ENCODE measurements at regions not wholly inside any gene's neighbourhood (a gene's known extent, or its start where the extent isn't known, plus 50 kb on each side); places are given as distances from the start of the nearest gene placed in this dataset.

DNA sequence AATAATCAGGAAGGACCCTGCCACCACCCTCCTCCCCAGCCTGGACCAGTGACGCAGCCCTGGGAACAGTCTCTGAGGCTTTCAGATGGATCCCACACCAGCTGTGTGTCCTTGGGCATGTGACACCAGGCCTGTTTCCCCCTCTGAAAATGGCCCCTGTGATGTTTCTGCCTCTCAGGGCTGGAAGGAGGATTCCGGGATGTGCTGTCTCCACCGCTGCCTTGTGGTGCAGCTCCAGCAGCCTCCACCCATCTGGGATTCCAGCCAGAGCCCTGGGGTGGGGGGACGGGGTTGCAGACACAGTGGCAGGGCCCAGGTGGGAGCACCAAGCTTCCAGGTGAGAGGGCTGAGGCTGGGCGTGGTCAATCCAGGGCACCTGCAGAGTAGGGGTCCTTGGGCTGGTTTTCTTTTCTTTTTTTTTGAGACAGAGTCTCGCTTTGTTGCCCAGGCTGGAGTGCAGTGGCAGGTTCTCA, 179.7 kb upstream of the IER5L start:
- Histone ChIP-seq H3K36me3 (no peaks in the 10 kb centered on the region), H3K27ac (no peak overlapping the region), H3K4me1 (peaks cover 5 to 11% (median 10%) of the 10 kb centered on the region in 4 donors), H3K4me3 (no peak overlapping the region), H3K9me3 (peaks cover 7 to 16% (median 15%) of the 10 kb centered on the region in 4 donors), H3K27me3 (no peaks in the 10 kb centered on the region)
- WGBS, 5 donors: 57 to 100% (median 77%) methylated on average over 1 to 6 of the region's 6 CpGs
- intact Hi-C loops (cut with DNase I; ENCODE audit: low total_unique reads): no loop called here
- TF ChIP-seq CTCF (IDR thresholded peaks at IDR 0.05) (no peak), POLR2AphosphoS5 (IDR thresholded peaks at IDR 0.05) (no peak), POLR2A (IDR thresholded peaks at IDR 0.05) (no peak)
- no peak for DNase-seq

DNA sequence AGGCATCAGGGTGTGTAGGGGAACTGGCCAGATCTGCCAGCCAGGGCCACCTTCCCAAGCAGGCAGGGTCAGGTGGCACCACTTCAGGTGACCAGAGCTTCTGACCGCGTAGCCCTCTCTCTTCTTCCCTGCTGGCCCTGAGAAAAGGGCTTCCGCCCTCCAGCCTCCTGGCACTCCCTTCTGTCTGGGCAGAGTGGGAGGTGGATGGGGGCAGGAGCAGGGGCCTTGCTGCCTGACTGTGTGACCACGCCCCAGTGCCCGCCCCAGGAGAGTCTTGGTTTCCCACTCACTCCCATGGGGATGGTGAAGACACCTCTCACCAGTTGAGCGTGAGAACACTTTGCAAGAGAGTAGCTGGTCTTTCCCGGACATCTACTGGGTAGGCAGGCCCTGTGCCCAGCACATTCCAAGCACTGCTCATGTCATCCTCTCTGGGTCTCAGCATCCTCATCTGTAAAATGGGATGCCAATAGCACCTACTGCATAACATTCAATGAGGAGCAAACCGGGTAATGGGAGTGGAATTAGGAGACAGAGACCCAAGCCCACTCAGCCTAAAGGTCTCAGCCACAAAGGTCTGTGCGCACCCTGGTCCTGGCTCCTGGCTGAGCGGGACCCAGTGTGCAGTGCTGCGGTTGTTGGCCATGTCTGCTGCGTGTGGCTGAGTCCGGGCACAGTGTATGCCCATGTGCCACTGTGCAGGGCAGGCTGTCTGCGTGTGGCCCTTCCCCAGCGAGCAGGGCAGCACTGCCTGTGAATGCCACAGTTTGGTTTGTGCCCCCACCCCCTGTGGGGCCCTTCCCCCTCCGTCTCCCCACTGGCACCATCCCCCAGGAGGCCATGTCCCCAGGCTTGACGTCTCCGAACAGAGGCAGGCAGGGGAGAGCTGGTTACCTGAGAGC, 179.1 kb upstream of the IER5L start:
- intact Hi-C loops (cut with DNase I; ENCODE audit: low total_unique reads): no loop called here
- no peak overlapping the region for H3K4me3 ChIP-seq
- 85 to 94% (median 87%) methylated on average over 13 to 18 of the region's 18 CpGs for WGBS, 5 donors
- H3K27ac ChIP-seq: no peak overlapping the region
- H3K27me3 ChIP-seq: peaks cover 0 to 4% (median 2%) of the 10 kb centered on the region in 3 donors
- no peak for DNase-seq
- no peaks in the 10 kb centered on the region for H3K36me3 ChIP-seq
- peaks cover 7 to 16% (median 15%) of the 10 kb centered on the region in 4 donors for H3K9me3 ChIP-seq
- no peak for TF ChIP-seq POLR2AphosphoS5 (IDR thresholded peaks at IDR 0.05)
- TF ChIP-seq EP300 (IDR thresholded peaks at IDR 0.05): no peak
- no peak for TF ChIP-seq CTCF (IDR thresholded peaks at IDR 0.05)
- no peak for TF ChIP-seq POLR2A (IDR thresholded peaks at IDR 0.05)
- peaks cover 11 to 18% (median 16%) of the 10 kb centered on the region in 4 donors for H3K4me1 ChIP-seq

- intact Hi-C loops (cut with DNase I; ENCODE audit: low total_unique reads): no loop called here
- H3K9me3 ChIP-seq: peaks cover 7 to 16% (median 15%) of the 10 kb centered on the region in 4 donors
- H3K27ac ChIP-seq: no peak overlapping the region
- no peak overlapping the region for H3K4me3 ChIP-seq
- WGBS, 5 donors: 93 to 100% (median 97%) methylated on average over 5 of the region's 5 CpGs
- no peaks in the 10 kb centered on the region for H3K36me3 ChIP-seq
- no peak for TF ChIP-seq POLR2AphosphoS5 (IDR thresholded peaks at IDR 0.05)
- TF ChIP-seq CTCF (IDR thresholded peaks at IDR 0.05): no peak
- peaks cover 19 to 33% (median 27%) of the 10 kb centered on the region in 4 donors for H3K4me1 ChIP-seq
- no peak for DNase-seq
- H3K27me3 ChIP-seq: peaks cover 0 to 12% (median 7%) of the 10 kb centered on the region in 3 donors
Observed at GRCh38 chr9:129355631-129356030, 177.6 kb upstream of the IER5L start.

DNA sequence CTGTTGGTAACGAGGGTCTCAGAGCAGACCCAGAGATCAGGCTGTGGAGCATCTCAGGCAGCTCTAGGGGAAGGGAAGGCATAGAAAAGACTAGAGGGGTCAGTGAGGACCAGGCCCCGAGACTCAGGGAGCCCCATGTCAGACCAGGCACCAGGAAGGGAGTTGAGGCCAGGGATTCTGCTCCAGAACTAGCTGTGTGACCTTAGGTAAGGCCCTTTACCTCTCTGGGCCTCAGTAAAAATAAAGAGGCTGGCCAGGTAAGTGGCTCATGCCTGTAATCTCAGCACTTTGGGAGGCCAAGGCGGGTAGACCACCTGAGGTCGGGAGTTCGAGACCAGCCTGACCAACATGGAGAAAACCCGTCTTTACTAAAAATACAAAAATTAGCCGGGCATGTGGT, 176.4 kb upstream of the IER5L start:
- TF ChIP-seq POLR2AphosphoS5 (IDR thresholded peaks at IDR 0.05): no peak
- no peak for TF ChIP-seq POLR2A (IDR thresholded peaks at IDR 0.05)
- no peak for TF ChIP-seq EP300 (IDR thresholded peaks at IDR 0.05)
- no peak for TF ChIP-seq CTCF (IDR thresholded peaks at IDR 0.05)
- peak overlapping the region in 1 of 5 donors; percentile 85 for H3K27ac ChIP-seq
- H3K27me3 ChIP-seq: peaks cover 0 to 12% (median 7%) of the 10 kb centered on the region in 3 donors
- H3K9me3 ChIP-seq: peaks cover 7 to 16% (median 15%) of the 10 kb centered on the region in 4 donors
- peaks cover 19 to 34% (median 28%) of the 10 kb centered on the region in 4 donors for H3K4me1 ChIP-seq
- intact Hi-C loops (cut with DNase I; ENCODE audit: low total_unique reads): no loop called here
- H3K36me3 ChIP-seq: no peaks in the 10 kb centered on the region
- WGBS, 5 donors: 93 to 96% (median 94%) methylated on average over 7 of the region's 7 CpGs
- no peak for DNase-seq
- H3K4me3 ChIP-seq: no peak overlapping the region
